HL-60 (cell line): ENCODE measurements at regions not wholly inside any gene's neighbourhood (a gene's known extent, or its start where the extent isn't known, plus 50 kb on each side); places are given as distances from the start of the nearest gene placed in this dataset.

Experiments used
- DNase-seq, 2 experiments: peaks; one replicate each; pipeline ENCODE4 v3.0.0-alpha.2; 2010 to 2020; ENCODE audit warnings: low read depth in 1 of 2, low spot score in 1 of 2
- H3K27ac ChIP-seq: fragments of 250-450 bp; sonication (Bioruptor Pico); replicated peaks from 2 replicates; pipeline ENCODE4 v1.5.1; 2020; ENCODE audit warnings: mild to moderate bottlenecking, moderate library complexity
- H3K27me3 ChIP-seq: fragments of 250-450 bp; sonication (Bioruptor Pico); 2 replicates; pipeline ENCODE4 v1.5.1; 2021; ENCODE audit warnings: mild to moderate bottlenecking, moderate library complexity; ENCODE audit not compliant: insufficient read depth, poor library complexity, severe bottlenecking
- H3K4me3 ChIP-seq: replicated peaks from 2 replicates; pipeline ENCODE4 v1.5.1; 2011; ENCODE audit warnings: mild to moderate bottlenecking, control low read depth, low read length; ENCODE audit not compliant: insufficient read depth
- GABPA ChIP-seq: IDR thresholded peaks from 2 replicates; pipeline ENCODE4 v1.6.1; 2012; ENCODE audit warnings: low read depth
- POLR2AphosphoS5 ChIP-seq: IDR thresholded peaks from 2 replicates; pipeline ENCODE4 v1.6.1; 2012; ENCODE audit warnings: low read depth
- SPI1 ChIP-seq: IDR thresholded peaks from 2 replicates; pipeline ENCODE4 v1.6.1; 2012; ENCODE audit warnings: low read depth, mild to moderate bottlenecking, borderline replicate concordance
- TF ChIP-seq, protein P1 (sequence below): IDR thresholded peaks from one replicate; pipeline ENCODE4 v1.5.1; 2011; ENCODE audit warnings: low read length, control low read depth, inconsistent platforms; ENCODE audit not compliant: insufficient read depth
- TF ChIP-seq, protein P2 (sequence below): IDR thresholded peaks from 2 replicates; pipeline ENCODE4 v1.6.1; 2012; ENCODE audit warnings: low read depth; ENCODE audit not compliant: insufficient replicate concordance

DNA sequence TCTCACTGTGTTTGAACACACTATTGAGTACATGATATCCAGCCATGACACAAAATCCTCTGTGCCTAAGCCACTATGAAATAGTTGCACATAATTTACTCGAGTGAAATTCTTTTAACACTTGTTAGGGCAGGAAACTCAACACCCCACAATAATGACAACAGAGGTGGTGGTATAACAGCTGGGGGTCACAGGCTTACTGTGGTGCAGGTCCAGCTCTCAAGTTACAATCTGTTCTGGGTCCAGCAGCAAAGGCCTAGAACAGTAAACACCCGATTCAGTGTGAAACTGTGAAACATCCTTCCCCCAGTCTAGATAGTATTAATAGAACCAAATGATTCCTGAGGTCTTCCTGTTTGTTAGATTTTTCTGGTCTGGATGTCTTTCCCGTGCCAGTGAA is 102.9 kb upstream of the APC start:
- Histone ChIP-seq H3K4me3 (no peak overlapping the region), H3K27me3 (no peaks in the 10 kb centered on the region), H3K27ac (no peak overlapping the region)
- TF ChIP-seq, protein P1, sequence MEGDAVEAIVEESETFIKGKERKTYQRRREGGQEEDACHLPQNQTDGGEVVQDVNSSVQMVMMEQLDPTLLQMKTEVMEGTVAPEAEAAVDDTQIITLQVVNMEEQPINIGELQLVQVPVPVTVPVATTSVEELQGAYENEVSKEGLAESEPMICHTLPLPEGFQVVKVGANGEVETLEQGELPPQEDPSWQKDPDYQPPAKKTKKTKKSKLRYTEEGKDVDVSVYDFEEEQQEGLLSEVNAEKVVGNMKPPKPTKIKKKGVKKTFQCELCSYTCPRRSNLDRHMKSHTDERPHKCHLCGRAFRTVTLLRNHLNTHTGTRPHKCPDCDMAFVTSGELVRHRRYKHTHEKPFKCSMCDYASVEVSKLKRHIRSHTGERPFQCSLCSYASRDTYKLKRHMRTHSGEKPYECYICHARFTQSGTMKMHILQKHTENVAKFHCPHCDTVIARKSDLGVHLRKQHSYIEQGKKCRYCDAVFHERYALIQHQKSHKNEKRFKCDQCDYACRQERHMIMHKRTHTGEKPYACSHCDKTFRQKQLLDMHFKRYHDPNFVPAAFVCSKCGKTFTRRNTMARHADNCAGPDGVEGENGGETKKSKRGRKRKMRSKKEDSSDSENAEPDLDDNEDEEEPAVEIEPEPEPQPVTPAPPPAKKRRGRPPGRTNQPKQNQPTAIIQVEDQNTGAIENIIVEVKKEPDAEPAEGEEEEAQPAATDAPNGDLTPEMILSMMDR: no peak
- TF ChIP-seq, protein P2, sequence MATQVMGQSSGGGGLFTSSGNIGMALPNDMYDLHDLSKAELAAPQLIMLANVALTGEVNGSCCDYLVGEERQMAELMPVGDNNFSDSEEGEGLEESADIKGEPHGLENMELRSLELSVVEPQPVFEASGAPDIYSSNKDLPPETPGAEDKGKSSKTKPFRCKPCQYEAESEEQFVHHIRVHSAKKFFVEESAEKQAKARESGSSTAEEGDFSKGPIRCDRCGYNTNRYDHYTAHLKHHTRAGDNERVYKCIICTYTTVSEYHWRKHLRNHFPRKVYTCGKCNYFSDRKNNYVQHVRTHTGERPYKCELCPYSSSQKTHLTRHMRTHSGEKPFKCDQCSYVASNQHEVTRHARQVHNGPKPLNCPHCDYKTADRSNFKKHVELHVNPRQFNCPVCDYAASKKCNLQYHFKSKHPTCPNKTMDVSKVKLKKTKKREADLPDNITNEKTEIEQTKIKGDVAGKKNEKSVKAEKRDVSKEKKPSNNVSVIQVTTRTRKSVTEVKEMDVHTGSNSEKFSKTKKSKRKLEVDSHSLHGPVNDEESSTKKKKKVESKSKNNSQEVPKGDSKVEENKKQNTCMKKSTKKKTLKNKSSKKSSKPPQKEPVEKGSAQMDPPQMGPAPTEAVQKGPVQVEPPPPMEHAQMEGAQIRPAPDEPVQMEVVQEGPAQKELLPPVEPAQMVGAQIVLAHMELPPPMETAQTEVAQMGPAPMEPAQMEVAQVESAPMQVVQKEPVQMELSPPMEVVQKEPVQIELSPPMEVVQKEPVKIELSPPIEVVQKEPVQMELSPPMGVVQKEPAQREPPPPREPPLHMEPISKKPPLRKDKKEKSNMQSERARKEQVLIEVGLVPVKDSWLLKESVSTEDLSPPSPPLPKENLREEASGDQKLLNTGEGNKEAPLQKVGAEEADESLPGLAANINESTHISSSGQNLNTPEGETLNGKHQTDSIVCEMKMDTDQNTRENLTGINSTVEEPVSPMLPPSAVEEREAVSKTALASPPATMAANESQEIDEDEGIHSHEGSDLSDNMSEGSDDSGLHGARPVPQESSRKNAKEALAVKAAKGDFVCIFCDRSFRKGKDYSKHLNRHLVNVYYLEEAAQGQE: no peak
- TF ChIP-seq SPI1: no peak
- no peak for TF ChIP-seq GABPA
- no peak for DNase-seq

DNA sequence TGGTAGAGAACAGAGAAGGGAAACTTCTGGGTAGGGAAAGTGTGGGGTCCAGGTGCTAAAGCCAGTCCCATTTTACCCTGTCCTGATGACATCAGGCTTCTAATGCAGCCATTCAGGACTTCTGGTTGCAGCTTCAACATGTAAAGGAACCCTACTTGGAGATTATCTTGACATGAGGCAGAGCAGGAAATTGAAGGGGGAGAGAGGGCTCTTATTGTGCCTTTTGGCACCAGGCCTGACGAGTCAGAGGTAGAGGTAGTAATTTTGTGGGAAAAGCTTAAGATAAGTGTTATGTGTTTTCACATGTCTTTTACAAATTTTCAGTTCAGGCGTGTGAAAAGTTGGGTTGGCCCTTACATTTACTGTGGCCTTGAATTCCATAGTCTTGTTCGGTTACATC is 102.4 kb upstream of the APC start:
- Histone ChIP-seq H3K27me3 (no peaks in the 10 kb centered on the region), H3K27ac (no peak overlapping the region), H3K4me3 (no peak overlapping the region)
- TF ChIP-seq, protein P2: no peak
- TF ChIP-seq POLR2AphosphoS5 (no peak), GABPA (no peak), SPI1 (no peak)
- DNase-seq: no peak

DNA sequence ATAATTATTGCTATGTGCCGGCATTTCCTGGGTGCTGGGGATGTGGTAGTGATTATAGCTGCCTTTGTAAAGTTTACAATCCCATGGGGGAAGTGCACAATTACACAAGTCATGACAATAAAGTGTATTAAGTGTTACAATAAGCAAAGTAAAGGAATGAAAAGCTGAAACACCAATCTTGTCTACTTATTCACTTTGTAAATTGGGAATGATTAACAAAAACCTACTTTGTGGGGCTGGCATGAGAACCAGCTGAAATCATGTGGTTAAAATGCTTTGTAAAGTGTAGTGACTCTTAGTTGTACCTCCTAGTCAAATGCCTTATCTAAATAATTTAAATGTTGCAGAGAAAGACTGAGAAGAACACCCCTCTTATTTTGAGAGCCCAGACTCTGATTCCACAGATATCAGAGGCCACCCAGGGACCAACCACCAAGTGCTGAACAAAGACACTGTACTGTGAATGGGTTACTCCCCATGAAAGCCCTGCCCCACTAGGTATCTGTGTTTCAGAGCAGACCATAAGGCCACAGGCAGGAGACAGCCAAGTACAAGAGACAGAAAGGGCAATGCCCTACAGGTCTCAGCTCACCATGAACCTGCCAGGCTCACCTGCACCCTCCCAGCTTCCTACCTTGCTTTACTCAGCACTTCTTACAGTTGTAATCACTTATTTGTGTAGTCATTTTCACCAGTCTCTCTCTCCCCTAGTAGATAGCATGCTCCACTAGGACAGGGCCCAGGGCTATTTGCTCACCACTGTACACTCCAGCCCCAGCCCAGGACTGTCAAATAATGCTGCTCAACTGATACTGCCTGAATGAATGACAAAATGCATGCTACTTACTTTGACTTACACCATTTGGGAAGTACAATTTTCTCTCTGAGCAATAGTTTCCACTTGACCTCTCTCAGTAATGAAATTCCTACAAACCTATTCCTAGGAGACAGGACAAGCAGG is 101.6 kb upstream of the APC start:
- DNase-seq: no peak
- TF ChIP-seq, protein P1: no peak
- no peak for TF ChIP-seq POLR2AphosphoS5
- no peak for TF ChIP-seq GABPA
- no peak for TF ChIP-seq SPI1
- TF ChIP-seq, protein P2: no peak
- H3K27me3 ChIP-seq: no peaks in the 10 kb centered on the region

More for the DNA sequence above, 101.6 kb upstream of the APC start:
- Histone ChIP-seq H3K4me3 (no peak overlapping the region), H3K27ac (no peak overlapping the region)
